B cell (primary cell): ENCODE measurements at regions not wholly inside any gene's neighbourhood (a gene's known extent, or its start where the extent isn't known, plus 50 kb on each side); places are given as distances from the start of the nearest gene placed in this dataset.

Experiments used
- ATAC-seq: fragments of 200-7000 bp; cut with Tn5 transposase; one replicate; pipeline ENCODE4 v1.10.0; 2021; ENCODE audit warnings: low read depth, mild to moderate bottlenecking, moderate number of reproducible peaks, moderate library complexity
- CTCF ChIA-PET: fragments of 350-600 bp; sonication (Branson Sonifier 250); formaldehyde crosslinking; loops from one replicate; lab custom pipeline; 2021; ENCODE audit warnings: antibody characterized with exemption, inconsistent platforms; lab: Charles Lee
- POLR2A ChIA-PET: fragments of 350-600 bp; sonication (Branson Sonifier 250); formaldehyde crosslinking; loops from one replicate; lab custom pipeline; 2021; ENCODE audit warnings: antibody characterized with exemption; lab: Charles Lee
- DNase-seq: peaks from one replicate; pipeline ENCODE4 v3.0.0; 2013
- H2AFZ ChIP-seq: 2 replicates; pipeline ENCODE4 v1.6.1; 2012; ENCODE audit warnings: mild to moderate bottlenecking, low read depth, low read length; ENCODE audit not compliant: insufficient read depth, poor library complexity, severe bottlenecking
- H3K27ac ChIP-seq, 2 donors: 1 replicate in 1 of 2; 2 replicates in 1 of 2; pipeline ENCODE4 v1.5.1; 2012 to 2013; ENCODE audit warnings: low read length in 2 of 2, mild to moderate bottlenecking in 2 of 2, moderate library complexity in 1 of 2
- H3K27me3 ChIP-seq, 4 experiments: fragments of 200-600 bp in 1 of 4; sonication (generic) in 1 of 4; replicated peaks in 1 of 4; 1 replicate in 2 of 4; 2 replicates in 2 of 4; pipeline versions ENCODE4 v1.6.1 to v1.7.0; 2013 to 2016; ENCODE audit warnings: low read length in 3 of 4, mild to moderate bottlenecking in 2 of 4, mixed read lengths in 1 of 4, moderate library complexity in 1 of 4; ENCODE audit not compliant: insufficient read depth in 4 of 4, control insufficient read depth in 3 of 4; ENCODE audit errors: control extremely low read depth in 1 of 4
- H3K36me3 ChIP-seq, 2 experiments: replicated peaks in 1 of 2; 1 replicate in 1 of 2; 2 replicates in 1 of 2; pipeline versions ENCODE4 v1.6.1 to v1.7.1; 2013; ENCODE audit warnings: low read length in 1 of 2; ENCODE audit not compliant: insufficient read depth in 2 of 2, control insufficient read depth in 1 of 2; ENCODE audit errors: control extremely low read depth in 1 of 2, extremely low read depth in 1 of 2
- H3K4me1 ChIP-seq, 2 donors: fragments of 200-600 bp in 1 of 2; sonication (generic) in 1 of 2; 1 replicate in 1 of 2; 2 replicates in 1 of 2; pipeline versions ENCODE4 v1.5.1 to v1.6.1; 2013 to 2017; ENCODE audit warnings: low read length in 2 of 2; ENCODE audit not compliant: control insufficient read depth in 2 of 2, insufficient read depth in 2 of 2
- H3K4me2 ChIP-seq: replicated peaks from 2 replicates; pipeline ENCODE3; 2012; ENCODE audit warnings: mild to moderate bottlenecking, low read depth, low read length; ENCODE audit not compliant: poor library complexity, severe bottlenecking
- H3K4me3 ChIP-seq, 5 experiments: fragments of 200-600 bp in 1 of 5; sonication (generic) in 1 of 5; 1 replicate in 3 of 5; 2 replicates in 2 of 5; pipeline versions ENCODE4 v1.5.1 to v1.7.0; 2011 to 2016; ENCODE audit warnings: low read length in 4 of 5, mild to moderate bottlenecking in 4 of 5, low read depth in 2 of 5, control low read depth in 1 of 5, moderate library complexity in 1 of 5; ENCODE audit not compliant: insufficient read depth in 1 of 5; ENCODE audit errors: control extremely low read depth in 1 of 5, extremely low read depth in 1 of 5
- H3K79me2 ChIP-seq: fragments of 200-600 bp; sonication (generic); one replicate; pipeline ENCODE4 v1.6.0; 2016; ENCODE audit warnings: low read length; ENCODE audit not compliant: control insufficient read depth, insufficient read depth
- H3K9ac ChIP-seq: fragments of 200-600 bp; sonication (generic); 2 replicates; pipeline ENCODE4 v1.6.1; 2017; ENCODE audit warnings: mild to moderate bottlenecking, low read length, moderate library complexity
- H3K9me3 ChIP-seq, 3 donors: one replicate each; pipeline versions ENCODE4 v1.6.1 to v1.7.1; 2013; ENCODE audit warnings: low read length in 2 of 3; ENCODE audit not compliant: control insufficient read depth in 2 of 3, insufficient read depth in 1 of 3; ENCODE audit errors: control extremely low read depth in 1 of 3
- H4K20me1 ChIP-seq: 2 replicates; pipeline ENCODE4 v1.6.0; 2012; ENCODE audit warnings: mild to moderate bottlenecking, low read length; ENCODE audit not compliant: insufficient read depth, control insufficient read depth, poor library complexity, severe bottlenecking
- H3K27ac Mint-ChIP-seq: one replicate; pipeline ENCODE4 v1.8.0; 2021; ENCODE audit warnings: mixed read lengths
- H3K27me3 Mint-ChIP-seq: one replicate; pipeline ENCODE4 v1.8.0; 2021; ENCODE audit warnings: mixed read lengths
- H3K4me1 Mint-ChIP-seq: one replicate; pipeline ENCODE4 v1.8.0; 2021; ENCODE audit warnings: mixed read lengths
- H3K4me3 Mint-ChIP-seq: one replicate; pipeline ENCODE4 v1.8.0; 2021; ENCODE audit warnings: mixed read lengths
- H3K9me3 Mint-ChIP-seq: one replicate; pipeline ENCODE4 v1.8.0; 2022; ENCODE audit warnings: mixed read lengths; ENCODE audit not compliant: insufficient read depth
- CTCF ChIP-seq: fragments of 200-600 bp; IDR thresholded peaks from one replicate; pipeline ENCODE4 v1.8.0; 2022; ENCODE audit warnings: antibody characterized with exemption, mild to moderate bottlenecking
- EZH2 ChIP-seq: IDR thresholded peaks from 2 replicates; pipeline ENCODE4 v1.6.1; 2012; ENCODE audit warnings: borderline replicate concordance, low read depth, mild to moderate bottlenecking, moderate library complexity, low read length; ENCODE audit not compliant: insufficient read depth, poor library complexity, severe bottlenecking
- WGBS: methylation state at CpG from one replicate; pipeline ENCODE4 v1.1.5; 2013; ENCODE audit warnings: missing lambda C conversion rate; ENCODE audit not compliant: insufficient coverage; 5-methylcytosine and 5-hydroxymethylcytosine counted together
- intact Hi-C: fragments of 100-400 bp; cut with micrococcal nuclease; formaldehyde crosslinking; loops from one replicate; pipeline ENCODE4 v1.10.0; 2022

- H3K9ac ChIP-seq = no peak overlapping the region
- TF ChIP-seq EZH2 = no peak
- TF ChIP-seq CTCF = no peak
- intact Hi-C loops = no loop called here
- no peaks in the 10 kb centered on the region for H3K27me3 ChIP-seq
- H3K4me3 ChIP-seq = no peak overlapping the region
- Mint-ChIP-seq H3K4me3 (no peak overlapping the region), H3K27ac (no peak overlapping the region), H3K9me3 (no peaks in the 10 kb centered on the region), H3K27me3 (no peaks in the 10 kb centered on the region), H3K4me1 (no peaks in the 10 kb centered on the region)
- ChIA-PET CTCF (no interaction called here), POLR2A (no interaction called here)
- no peaks in the 10 kb centered on the region for H3K79me2 ChIP-seq
- DNase-seq (no peak), ATAC-seq (no peak)
- no CpG with 5 or more reads among the region's 2 CpGs for WGBS
- H3K4me2 ChIP-seq = no peak overlapping the region
- no peaks in the 10 kb centered on the region for H3K36me3 ChIP-seq
- no peak overlapping the region for H3K27ac ChIP-seq
- H3K9me3 ChIP-seq = no peaks in the 10 kb centered on the region
- no peak overlapping the region for H2AFZ ChIP-seq
- no peaks in the 10 kb centered on the region for H3K4me1 ChIP-seq
- no peaks in the 10 kb centered on the region for H4K20me1 ChIP-seq
Measured at GRCh38 chr2:34663314-34663713, 1064.2 kb upstream of the FAM98A start.

GRCh38 chr2:34660741-34661140 is 1061.6 kb upstream of the FAM98A start:
- ATAC-seq (no peak), DNase-seq (no peak)
- Mint-ChIP-seq H3K27me3 (no peaks in the 10 kb centered on the region), H3K27ac (no peak overlapping the region), H3K9me3 (no peaks in the 10 kb centered on the region), H3K4me1 (no peaks in the 10 kb centered on the region), H3K4me3 (no peak overlapping the region)
- Histone ChIP-seq H3K9me3 (no peaks in the 10 kb centered on the region), H3K4me2 (no peak overlapping the region), H3K4me3 (no peak overlapping the region), H3K9ac (no peak overlapping the region), H3K79me2 (no peaks in the 10 kb centered on the region), H3K27ac (no peak overlapping the region), H3K27me3 (no peaks in the 10 kb centered on the region), H4K20me1 (no peaks in the 10 kb centered on the region), H3K36me3 (no peaks in the 10 kb centered on the region), H2AFZ (no peak overlapping the region), H3K4me1 (no peaks in the 10 kb centered on the region)
- TF ChIP-seq CTCF (no peak), EZH2 (no peak)
- intact Hi-C loops = no loop called here
- no CpG with 5 or more reads among the region's 4 CpGs for WGBS
- ChIA-PET CTCF (no interaction called here), POLR2A (no interaction called here)
